NCI-H2227 treated with DMSO at 0.1 percent for 48 hours (cell line): ENCODE measurements at regions not wholly inside any gene's neighbourhood (a gene's known extent, or its start where the extent isn't known, plus 50 kb on each side); places are given as distances from the start of the nearest gene placed in this dataset.

ENCODE experiments used
- DNase-seq: peaks from one replicate; lab custom pipeline; 2025; lab: John Stamatoyannopoulos, UW

DNA sequence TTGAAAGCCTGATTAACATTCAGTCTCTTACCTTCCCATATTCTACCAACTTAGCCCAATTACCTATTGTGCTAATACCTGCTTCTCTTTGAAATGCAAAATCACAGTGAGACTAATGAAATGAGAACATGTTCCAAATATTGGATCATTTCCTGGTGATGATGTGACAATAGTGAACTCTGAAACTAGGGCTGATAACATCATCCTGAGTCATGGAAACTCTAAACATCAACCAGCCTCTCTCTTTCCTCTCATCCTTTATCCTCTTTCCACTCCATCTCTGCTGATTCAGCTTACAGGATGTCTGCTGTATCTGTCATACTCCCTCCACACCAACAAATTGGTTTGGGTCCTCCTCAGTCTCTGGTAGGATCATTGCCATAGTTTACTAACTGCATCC, 98.8 kb upstream of the NCKAP5 start:
- no peak for DNase-seq

DNA sequence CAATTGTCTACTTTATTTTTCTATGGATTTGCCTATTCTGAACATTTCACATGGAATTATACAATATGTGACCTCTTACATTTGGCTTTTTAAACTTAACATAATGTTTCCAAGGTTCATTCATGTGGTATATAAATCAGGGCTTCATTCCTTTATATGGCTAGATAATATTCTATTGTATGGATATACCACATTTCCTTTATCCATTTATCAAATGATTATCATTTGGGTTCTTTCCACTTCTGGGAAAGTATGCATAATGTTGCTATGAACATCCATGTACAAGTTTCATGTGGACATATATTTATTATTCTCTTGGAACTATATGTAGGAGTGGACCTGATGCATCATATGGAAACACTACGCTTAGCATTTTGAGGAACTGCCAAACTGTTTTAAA, 99.7 kb upstream of the NCKAP5 start:
- DNase-seq = no peak

DNA sequence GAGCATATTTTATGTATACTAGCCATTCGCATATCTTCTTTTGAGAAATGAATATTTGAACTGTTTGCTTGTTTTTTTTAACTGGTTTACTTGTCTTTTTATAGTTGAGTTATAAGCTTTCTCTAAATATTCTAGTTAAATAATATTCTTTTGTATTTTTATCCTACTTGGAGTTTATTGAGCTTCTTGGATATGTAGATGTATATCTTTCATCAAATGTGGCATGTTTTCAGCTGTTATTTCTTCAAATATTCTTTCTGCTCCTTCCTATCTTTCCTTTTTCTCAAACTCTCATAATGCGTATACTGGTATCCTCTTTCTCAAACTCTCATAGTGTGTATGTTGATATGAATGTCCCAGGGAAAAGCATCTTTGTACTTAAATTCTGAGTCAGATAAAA, 100.3 kb upstream of the NCKAP5 start:
- no peak for DNase-seq

- DNase-seq = no peak
These were observed 105.1 kb upstream of the NCKAP5 start for GRCh38 chr2:133673305-133673905.

- no peak for DNase-seq
These were observed 105.8 kb upstream of the NCKAP5 start for GRCh38 chr2:133674066-133674432.

DNA sequence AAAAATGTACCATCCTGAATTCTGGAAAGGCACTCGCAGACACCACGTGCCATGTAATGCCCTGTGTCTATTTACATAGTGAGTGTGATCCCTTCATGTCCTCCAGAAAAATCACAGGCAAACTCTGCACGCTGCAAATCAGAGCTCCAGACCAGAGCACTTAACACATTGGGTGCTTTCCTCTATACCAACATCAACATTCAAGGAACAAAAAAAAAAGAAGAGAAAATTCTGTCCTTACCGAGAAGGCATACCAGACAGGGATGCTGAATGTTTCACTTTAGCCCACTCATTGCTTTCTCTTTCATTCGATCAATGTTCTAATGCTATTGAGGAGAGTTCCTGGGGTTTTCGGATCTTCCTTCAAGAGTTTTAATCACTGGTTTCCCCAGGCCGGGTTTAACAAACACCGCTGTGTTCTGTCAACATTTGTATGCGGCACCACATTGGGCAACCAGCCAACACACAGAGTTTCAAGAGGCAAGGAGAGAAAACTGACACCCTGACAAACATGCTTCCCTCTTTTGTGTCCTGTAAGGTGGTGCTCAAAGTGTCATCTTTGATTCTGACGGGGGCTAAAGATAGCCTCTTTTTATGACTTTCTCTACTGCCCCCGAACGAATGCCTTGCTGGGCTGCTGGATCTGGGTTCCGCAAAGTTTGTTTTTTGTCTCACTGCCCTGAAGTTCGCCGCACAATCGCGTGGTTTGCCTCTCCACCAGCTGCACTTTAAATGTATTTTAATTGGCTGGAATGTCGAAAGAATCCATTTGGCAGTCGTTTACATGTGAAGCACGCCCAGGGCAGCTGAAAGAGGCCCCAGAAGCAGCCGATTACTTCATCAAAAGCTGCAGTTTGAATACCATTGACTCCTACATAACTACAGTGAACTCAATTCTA, 106.4 kb upstream of the NCKAP5 start:
- peak; percentile 95 for DNase-seq

GRCh38 chr2:133676392-133677130, 108.3 kb upstream of the NCKAP5 start:
- no peak for DNase-seq

GRCh38 chr2:133680343-133681049, 112.2 kb upstream of the NCKAP5 start:
- no peak for DNase-seq

- DNase-seq = peak; percentile 15
These were observed 114.1 kb upstream of the NCKAP5 start for GRCh38 chr2:133682347-133682746.

DNA sequence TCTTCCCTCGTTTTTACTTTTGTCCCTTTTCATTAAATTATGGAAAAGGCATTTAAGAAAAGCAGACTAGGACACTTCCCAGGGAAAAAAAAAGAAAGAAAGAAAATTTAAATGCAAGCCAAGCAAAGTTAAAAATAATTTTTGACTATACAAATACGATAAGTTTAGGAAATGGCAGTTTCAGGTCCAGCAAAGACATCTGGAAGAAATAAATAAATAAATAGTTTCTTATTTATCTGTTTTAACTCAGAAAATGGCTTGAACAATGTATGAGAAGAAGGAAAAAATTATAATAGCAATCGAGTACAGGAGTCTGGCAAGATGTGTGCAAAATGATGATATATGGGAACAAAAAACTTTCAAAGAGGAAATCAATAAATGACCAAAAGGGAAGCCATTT, 114.6 kb upstream of the NCKAP5 start:
- DNase-seq = no peak

DNA sequence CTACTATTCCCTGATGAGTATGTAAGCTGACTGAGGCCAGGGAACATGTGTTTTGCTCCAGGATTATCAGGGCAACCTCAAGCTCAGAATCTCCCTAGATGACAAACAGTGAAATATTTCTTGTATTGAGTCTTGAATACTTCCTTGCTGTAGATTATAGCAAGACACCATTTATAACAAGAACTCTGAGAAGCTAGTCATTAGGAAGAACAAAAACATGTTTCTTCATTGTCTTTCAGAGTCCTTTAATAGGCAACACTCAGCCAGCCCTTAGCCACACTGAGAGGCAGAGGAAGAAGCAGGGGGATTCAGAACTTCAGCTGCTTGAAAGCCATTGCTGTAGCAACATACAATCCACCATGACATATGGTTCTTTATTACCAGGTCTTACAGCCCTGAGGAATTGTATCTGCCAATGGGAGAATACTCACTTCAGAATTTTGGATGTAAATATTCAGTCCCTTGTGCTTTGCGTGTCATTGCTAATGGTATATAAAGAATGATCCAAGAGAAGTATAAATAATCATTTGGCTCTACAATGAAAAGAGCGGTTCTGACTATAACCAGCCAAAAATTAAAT, 117.5 kb upstream of the NCKAP5 start:
- DNase-seq = no peak

GRCh38 chr2:133690780-133691179, 122.5 kb upstream of the NCKAP5 start:
- no peak for DNase-seq

GRCh38 chr2:133691336-133691735, 123.1 kb upstream of the NCKAP5 start:
- no peak for DNase-seq

GRCh38 chr2:133705287-133705686, 137.0 kb upstream of the NCKAP5 start:
- no peak for DNase-seq

DNA sequence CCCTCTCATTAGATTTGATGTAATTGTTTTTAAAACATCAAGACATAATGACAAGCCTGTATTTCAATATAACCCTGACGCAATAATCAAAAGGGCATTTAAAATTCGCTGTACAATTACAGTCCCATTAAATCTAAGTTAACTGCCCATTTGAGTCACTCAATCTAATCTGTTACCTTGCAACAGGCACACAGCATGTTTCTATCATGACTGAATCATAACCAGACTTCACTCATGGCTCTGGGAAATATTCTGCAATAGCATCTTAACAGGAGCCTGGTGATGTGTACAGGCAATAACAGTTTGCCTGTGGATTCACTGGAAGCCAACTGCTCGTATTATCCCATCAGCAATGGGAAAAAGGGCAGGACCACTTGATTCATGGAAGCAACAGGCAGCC, 142.3 kb upstream of the NCKAP5 start:
- DNase-seq = no peak

DNA sequence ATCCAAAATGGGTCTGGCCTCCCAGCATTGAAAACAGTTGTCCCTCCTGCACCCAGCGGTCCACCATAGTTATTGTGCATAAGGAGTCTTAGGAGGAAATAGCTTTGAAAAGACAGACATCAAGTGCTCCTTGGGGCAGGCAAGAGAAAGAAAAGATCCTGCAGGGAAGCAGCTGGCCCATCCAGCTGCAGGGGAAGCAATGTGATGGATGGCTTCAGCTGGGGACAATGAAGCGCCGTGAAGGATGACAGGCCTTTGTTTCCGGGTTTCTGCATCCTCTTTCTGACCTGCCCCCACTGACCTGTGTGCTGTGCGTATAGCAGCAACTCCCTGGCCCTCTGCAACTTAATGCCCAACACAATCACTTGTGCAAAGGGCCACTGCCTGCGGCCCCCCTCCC, 142.9 kb upstream of the NCKAP5 start:
- peak; percentile 12 for DNase-seq

GRCh38 chr2:133711806-133712205, 143.5 kb upstream of the NCKAP5 start:
- DNase-seq = no peak

DNA sequence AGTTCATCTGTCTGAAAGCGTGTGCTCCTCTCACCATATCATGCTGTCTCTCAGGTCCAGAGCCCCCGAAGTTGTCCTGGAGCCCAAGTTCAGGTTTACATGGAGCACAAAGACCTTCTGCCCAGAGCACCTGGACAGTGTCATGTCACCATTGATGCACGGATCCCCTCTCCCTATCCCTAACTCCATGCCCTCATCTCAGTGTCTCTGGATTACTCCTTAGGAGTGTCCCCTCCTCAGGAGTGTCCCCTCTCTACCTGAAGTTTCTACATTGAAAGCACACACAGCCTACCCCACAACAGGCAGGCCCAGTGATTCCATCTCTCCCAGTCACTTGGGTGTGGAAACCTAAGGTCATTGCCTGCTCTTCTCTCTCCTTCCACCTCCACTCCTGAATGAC, 144.1 kb upstream of the NCKAP5 start:
- DNase-seq = no peak

DNA sequence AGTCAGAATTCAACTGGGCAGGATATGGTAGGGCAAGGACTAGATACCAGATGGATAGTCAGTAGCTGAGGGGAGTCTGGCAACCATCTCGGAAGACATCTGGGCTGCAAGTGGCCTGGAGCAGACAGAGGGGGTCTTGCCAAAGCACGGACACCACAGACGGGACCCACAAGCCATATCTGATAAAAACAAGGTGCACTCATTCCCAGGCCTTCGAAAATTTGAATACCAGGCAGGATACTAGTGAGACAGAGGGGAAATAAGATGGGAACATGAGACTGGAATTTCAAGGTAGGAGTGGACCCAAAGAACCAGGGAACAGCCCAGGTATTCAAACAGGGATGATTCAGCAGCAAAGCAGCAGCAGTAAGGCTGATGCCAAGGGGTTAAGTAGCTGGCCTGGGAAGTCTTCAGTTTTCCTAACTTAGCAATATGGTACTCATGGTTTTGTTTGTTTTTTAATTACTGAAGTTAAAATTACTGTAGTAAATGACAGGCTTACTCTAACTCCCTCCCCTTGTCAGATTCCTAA, 144.9 kb upstream of the NCKAP5 start:
- no peak for DNase-seq

DNA sequence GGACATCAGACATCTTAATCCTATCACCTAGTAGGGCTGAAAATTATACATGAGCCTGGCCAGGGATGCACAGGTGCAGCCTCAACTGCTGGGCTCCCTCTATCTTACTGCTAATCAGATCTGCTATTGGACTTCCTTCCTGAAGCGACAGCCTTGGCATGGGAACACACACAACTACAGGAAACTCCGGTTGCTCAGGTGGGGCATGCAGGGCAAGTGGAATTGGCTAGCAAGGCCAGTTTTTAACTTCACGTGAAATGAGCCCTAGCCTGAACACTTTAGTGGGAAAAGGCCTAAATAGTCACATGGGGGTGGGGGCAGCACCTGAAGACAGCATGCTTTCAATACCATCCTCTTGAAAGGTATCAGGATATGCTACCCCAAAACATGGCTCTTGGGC, 147.9 kb upstream of the NCKAP5 start:
- DNase-seq = no peak

DNA sequence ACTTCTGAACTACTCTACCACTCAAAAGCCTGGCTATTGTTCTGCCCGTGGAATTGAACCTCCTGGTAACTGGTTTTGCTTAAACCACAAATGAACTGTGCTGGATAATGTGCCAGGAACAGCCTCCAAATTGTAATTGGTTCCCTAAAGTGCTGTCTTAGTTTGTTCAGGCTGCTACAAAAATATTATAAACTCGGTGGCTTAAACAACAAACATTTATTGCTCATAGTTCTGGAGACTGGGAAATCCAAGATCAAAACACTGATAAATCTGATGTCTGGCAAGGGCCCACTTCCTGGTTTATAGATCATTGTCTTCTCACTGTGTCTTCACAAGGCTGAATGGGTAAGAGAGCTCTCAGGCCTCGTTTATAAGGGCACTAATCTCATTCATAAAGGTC, 149.2 kb upstream of the NCKAP5 start:
- DNase-seq = no peak

DNA sequence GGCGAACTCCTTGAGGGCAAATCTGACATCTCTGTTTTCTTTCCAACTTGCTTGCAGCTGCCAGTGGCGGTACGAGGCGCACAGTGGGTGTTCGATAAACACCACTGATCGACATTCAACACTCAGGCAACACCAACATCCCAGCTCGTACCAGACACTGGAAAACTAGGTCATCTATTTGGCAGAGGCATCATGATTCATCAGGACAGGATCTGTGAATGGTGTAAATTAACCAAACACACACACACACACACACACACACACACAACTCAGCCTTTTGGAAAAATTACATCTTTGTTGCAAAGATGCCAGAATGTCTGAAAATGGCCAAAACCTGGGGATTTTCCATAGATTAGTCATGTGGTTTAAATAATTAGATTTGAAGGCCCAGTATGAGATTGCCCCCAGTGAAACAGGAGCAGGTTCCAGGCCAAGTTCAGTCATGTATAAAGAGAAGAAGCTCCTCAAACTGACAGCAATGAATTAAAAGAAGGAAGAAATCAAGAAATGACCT, 150.5 kb upstream of the NCKAP5 start:
- DNase-seq = no peak
